ENCODE measurements at regions not wholly inside any gene's neighbourhood (a gene's known extent, or its start where the extent isn't known, plus 50 kb on each side); places are given as distances from the start of the nearest gene placed in this dataset.

DNA sequence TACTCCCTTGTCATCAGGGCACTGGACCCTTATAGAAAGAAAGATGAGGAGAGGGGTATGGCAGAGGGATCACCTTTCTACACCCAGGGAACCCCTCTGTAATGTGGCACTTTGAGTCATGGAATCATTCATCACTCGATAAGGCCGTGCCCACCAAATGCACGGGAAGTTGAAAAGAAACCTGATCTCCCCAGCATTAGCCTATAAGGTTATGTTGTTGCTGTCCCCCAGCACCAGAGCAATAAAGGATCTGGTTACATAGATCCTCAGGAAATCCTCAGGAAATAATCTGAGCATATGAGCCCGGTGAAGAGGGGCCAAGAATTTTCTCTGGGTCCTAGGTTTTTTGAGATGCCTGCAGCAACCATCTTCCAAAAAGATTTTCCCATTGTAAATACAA is 148.8 kb upstream of the CRY1 start:
- Mint-ChIP-seq H3K9me3 (no peaks in the 10 kb centered on the region), H3K27ac (no peak overlapping the region), H3K4me3 (no peak overlapping the region), H3K4me1 (peaks cover 17% of the 10 kb centered on the region), H3K27me3 (ENCODE audit: insufficient read depth, low read depth, poor library complexity) (no peaks in the 10 kb centered on the region), H3K36me3 (ENCODE audit: low read depth) (no peaks in the 10 kb centered on the region)
- DNase-seq (ENCODE audit: low spot score) (peak; percentile 21), ATAC-seq (peak; percentile 74)
- no peaks in the 10 kb centered on the region for H3K79me2 ChIP-seq (replicated peaks; ENCODE audit: insufficient read depth)
- H3K9me2 ChIP-seq (ENCODE audit: insufficient read depth), result peaks cover 20% of the 10 kb centered on the region
- H3K27me3 ChIP-seq (ENCODE audit: insufficient read depth), result no peaks in the 10 kb centered on the region
- TF ChIP-seq, protein P1, sequence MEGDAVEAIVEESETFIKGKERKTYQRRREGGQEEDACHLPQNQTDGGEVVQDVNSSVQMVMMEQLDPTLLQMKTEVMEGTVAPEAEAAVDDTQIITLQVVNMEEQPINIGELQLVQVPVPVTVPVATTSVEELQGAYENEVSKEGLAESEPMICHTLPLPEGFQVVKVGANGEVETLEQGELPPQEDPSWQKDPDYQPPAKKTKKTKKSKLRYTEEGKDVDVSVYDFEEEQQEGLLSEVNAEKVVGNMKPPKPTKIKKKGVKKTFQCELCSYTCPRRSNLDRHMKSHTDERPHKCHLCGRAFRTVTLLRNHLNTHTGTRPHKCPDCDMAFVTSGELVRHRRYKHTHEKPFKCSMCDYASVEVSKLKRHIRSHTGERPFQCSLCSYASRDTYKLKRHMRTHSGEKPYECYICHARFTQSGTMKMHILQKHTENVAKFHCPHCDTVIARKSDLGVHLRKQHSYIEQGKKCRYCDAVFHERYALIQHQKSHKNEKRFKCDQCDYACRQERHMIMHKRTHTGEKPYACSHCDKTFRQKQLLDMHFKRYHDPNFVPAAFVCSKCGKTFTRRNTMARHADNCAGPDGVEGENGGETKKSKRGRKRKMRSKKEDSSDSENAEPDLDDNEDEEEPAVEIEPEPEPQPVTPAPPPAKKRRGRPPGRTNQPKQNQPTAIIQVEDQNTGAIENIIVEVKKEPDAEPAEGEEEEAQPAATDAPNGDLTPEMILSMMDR (conservative IDR thresholded peaks at IDR 0.05; ENCODE audit: low read depth in 2 of 2), result no peak
- TF ChIP-seq, protein P2, sequence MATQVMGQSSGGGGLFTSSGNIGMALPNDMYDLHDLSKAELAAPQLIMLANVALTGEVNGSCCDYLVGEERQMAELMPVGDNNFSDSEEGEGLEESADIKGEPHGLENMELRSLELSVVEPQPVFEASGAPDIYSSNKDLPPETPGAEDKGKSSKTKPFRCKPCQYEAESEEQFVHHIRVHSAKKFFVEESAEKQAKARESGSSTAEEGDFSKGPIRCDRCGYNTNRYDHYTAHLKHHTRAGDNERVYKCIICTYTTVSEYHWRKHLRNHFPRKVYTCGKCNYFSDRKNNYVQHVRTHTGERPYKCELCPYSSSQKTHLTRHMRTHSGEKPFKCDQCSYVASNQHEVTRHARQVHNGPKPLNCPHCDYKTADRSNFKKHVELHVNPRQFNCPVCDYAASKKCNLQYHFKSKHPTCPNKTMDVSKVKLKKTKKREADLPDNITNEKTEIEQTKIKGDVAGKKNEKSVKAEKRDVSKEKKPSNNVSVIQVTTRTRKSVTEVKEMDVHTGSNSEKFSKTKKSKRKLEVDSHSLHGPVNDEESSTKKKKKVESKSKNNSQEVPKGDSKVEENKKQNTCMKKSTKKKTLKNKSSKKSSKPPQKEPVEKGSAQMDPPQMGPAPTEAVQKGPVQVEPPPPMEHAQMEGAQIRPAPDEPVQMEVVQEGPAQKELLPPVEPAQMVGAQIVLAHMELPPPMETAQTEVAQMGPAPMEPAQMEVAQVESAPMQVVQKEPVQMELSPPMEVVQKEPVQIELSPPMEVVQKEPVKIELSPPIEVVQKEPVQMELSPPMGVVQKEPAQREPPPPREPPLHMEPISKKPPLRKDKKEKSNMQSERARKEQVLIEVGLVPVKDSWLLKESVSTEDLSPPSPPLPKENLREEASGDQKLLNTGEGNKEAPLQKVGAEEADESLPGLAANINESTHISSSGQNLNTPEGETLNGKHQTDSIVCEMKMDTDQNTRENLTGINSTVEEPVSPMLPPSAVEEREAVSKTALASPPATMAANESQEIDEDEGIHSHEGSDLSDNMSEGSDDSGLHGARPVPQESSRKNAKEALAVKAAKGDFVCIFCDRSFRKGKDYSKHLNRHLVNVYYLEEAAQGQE (IDR thresholded peaks at IDR 0.05; ENCODE audit: unreplicated experiment), result peak; percentile 23
- peak overlapping the region; percentile 2; the same call in 1 of the 2 replicates for H2AFZ ChIP-seq
- H3F3A ChIP-seq (replicated peaks; ENCODE audit: low read depth), result no peaks in the 10 kb centered on the region
- no peaks in the 10 kb centered on the region for H4K20me1 ChIP-seq (replicated peaks; ENCODE audit: insufficient read depth)
- H3K27ac ChIP-seq (ENCODE audit: low read depth), result no peak overlapping the region
- no peaks in the 10 kb centered on the region for H3K36me3 ChIP-seq (ENCODE audit: insufficient read depth)
- H3K4me1 ChIP-seq (ENCODE audit: insufficient read depth), result peaks cover 3% of the 10 kb centered on the region
- no peak overlapping the region for H3K4me3 ChIP-seq
- H3K4me2 ChIP-seq, result no peak overlapping the region

DNA sequence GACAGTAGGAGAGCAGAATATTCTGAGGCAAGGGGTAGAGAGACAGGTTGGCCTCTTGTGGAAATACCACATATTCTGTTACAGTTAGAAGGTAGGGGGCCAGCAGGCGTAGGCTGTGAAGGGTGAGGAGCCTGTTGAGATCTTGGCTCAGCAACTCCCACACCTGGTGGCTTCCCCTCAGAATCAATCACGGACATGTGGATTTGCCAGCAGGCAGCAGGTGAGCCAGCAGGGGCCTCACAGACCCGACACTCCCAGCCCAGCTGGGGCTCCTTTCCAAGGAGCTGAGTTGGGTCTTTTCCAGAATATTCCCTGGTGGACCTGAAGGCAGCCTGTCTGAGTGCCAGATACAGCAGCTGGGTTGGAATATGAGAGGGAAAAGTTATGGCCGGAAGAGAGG is 150.0 kb upstream of the CRY1 start:
- no peak overlapping the region for H3K27ac ChIP-seq (ENCODE audit: low read depth)
- no peaks in the 10 kb centered on the region for H4K20me1 ChIP-seq (replicated peaks; ENCODE audit: insufficient read depth)
- H3K36me3 ChIP-seq (ENCODE audit: insufficient read depth), result no peaks in the 10 kb centered on the region
- H3K9me2 ChIP-seq (ENCODE audit: insufficient read depth), result peaks cover 21% of the 10 kb centered on the region
- DNase-seq (ENCODE audit: low spot score) (no peak), ATAC-seq (peak; percentile 32; the same call in 1 of the 3 replicates)
- Mint-ChIP-seq H3K4me1 (peaks cover 10% of the 10 kb centered on the region; the same call in 2 of the 3 replicates), H3K4me3 (no peak overlapping the region), H3K27me3 (ENCODE audit: insufficient read depth, low read depth, poor library complexity) (no peaks in the 10 kb centered on the region), H3K36me3 (ENCODE audit: low read depth) (no peaks in the 10 kb centered on the region), H3K27ac (no peak overlapping the region), H3K9me3 (no peaks in the 10 kb centered on the region)
- H3K79me2 ChIP-seq (replicated peaks; ENCODE audit: insufficient read depth), result no peaks in the 10 kb centered on the region
- no peaks in the 10 kb centered on the region for H3K4me1 ChIP-seq (ENCODE audit: insufficient read depth)
- H3K4me2 ChIP-seq, result no peak overlapping the region
- no peaks in the 10 kb centered on the region for H3F3A ChIP-seq (replicated peaks; ENCODE audit: low read depth)
- H3K27me3 ChIP-seq (ENCODE audit: insufficient read depth), result no peaks in the 10 kb centered on the region
- H3K4me3 ChIP-seq, result no peak overlapping the region
- H2AFZ ChIP-seq, result no peak overlapping the region
- TF ChIP-seq POLR2AphosphoS5 (IDR thresholded peaks at IDR 0.05; ENCODE audit: low read depth) (no peak), EZH2 (IDR thresholded peaks at IDR 0.05; ENCODE audit: low read depth, unreplicated experiment) (no peak), STAT1 (IDR thresholded peaks at IDR 0.05; ENCODE audit: unreplicated experiment) (no peak), EZH2phosphoT487 (IDR thresholded peaks at IDR 0.05; ENCODE audit: unreplicated experiment) (no peak), ZNF114 (CRISPR knock-in tag; IDR thresholded peaks at IDR 0.05) (no peak)
- TF ChIP-seq, protein P1 (conservative IDR thresholded peaks at IDR 0.05; ENCODE audit: low read depth in 2 of 2), result no peak
- TF ChIP-seq, protein P3, sequence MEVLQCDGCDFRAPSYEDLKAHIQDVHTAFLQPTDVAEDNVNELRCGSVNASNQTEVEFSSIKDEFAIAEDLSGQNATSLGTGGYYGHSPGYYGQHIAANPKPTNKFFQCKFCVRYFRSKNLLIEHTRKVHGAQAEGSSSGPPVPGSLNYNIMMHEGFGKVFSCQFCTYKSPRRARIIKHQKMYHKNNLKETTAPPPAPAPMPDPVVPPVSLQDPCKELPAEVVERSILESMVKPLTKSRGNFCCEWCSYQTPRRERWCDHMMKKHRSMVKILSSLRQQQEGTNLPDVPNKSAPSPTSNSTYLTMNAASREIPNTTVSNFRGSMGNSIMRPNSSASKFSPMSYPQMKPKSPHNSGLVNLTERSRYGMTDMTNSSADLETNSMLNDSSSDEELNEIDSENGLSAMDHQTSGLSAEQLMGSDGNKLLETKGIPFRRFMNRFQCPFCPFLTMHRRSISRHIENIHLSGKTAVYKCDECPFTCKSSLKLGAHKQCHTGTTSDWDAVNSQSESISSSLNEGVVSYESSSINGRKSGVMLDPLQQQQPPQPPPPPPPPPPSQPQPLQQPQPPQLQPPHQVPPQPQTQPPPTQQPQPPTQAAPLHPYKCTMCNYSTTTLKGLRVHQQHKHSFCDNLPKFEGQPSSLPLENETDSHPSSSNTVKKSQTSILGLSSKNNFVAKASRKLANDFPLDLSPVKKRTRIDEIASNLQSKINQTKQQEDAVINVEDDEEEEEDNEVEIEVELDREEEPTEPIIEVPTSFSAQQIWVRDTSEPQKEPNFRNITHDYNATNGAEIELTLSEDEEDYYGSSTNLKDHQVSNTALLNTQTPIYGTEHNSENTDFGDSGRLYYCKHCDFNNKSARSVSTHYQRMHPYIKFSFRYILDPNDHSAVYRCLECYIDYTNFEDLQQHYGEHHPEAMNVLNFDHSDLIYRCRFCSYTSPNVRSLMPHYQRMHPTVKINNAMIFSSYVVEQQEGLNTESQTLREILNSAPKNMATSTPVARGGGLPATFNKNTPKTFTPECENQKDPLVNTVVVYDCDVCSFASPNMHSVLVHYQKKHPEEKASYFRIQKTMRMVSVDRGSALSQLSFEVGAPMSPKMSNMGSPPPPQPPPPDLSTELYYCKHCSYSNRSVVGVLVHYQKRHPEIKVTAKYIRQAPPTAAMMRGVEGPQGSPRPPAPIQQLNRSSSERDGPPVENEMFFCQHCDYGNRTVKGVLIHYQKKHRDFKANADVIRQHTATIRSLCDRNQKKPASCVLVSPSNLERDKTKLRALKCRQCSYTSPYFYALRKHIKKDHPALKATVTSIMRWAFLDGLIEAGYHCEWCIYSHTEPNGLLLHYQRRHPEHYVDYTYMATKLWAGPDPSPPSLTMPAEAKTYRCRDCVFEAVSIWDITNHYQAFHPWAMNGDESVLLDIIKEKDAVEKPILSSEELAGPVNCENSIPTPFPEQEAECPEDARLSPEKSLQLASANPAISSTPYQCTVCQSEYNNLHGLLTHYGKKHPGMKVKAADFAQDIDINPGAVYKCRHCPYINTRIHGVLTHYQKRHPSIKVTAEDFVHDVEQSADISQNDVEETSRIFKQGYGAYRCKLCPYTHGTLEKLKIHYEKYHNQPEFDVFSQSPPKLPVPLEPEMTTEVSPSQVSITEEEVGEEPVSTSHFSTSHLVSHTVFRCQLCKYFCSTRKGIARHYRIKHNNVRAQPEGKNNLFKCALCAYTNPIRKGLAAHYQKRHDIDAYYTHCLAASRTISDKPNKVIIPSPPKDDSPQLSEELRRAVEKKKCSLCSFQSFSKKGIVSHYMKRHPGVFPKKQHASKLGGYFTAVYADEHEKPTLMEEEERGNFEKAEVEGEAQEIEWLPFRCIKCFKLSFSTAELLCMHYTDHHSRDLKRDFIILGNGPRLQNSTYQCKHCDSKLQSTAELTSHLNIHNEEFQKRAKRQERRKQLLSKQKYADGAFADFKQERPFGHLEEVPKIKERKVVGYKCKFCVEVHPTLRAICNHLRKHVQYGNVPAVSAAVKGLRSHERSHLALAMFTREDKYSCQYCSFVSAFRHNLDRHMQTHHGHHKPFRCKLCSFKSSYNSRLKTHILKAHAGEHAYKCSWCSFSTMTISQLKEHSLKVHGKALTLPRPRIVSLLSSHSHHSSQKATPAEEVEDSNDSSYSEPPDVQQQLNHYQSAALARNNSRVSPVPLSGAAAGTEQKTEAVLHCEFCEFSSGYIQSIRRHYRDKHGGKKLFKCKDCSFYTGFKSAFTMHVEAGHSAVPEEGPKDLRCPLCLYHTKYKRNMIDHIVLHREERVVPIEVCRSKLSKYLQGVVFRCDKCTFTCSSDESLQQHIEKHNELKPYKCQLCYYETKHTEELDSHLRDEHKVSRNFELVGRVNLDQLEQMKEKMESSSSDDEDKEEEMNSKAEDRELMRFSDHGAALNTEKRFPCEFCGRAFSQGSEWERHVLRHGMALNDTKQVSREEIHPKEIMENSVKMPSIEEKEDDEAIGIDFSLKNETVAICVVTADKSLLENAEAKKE (CRISPR knock-in tag; IDR thresholded peaks at IDR 0.05), result no peak

Measured in GM23338 (cell line).